DOHH2 (cell line): ENCODE measurements at regions not wholly inside any gene's neighbourhood (a gene's known extent, or its start where the extent isn't known, plus 50 kb on each side); places are given as distances from the start of the nearest gene placed in this dataset.

ENCODE experiments used
- H3F3A ChIP-seq: fragments of 200-600 bp; sonication (generic), shearing (Covaris generic); 2 replicates; pipeline ENCODE4 v1.6.0; 2016; ENCODE audit warnings: antibody characterized with exemption, mild to moderate bottlenecking; ENCODE audit not compliant: control insufficient read depth, insufficient read depth
- H3K27ac ChIP-seq: fragments of 200-600 bp; sonication (generic); 2 replicates; pipeline ENCODE4 v1.5.1; 2014; ENCODE audit warnings: low read depth, mild to moderate bottlenecking, low read length, moderate library complexity
- H3K27me3 ChIP-seq: fragments of 200-600 bp; sonication (generic); 2 replicates; pipeline ENCODE4 v1.6.1; 2014; ENCODE audit warnings: mild to moderate bottlenecking, low read length, mixed read lengths; ENCODE audit not compliant: control insufficient read depth
- H3K36me3 ChIP-seq: fragments of 200-600 bp; sonication (generic); 2 replicates; pipeline ENCODE4 v1.6.1; 2014; ENCODE audit warnings: mild to moderate bottlenecking, low read length, moderate library complexity, mixed read lengths; ENCODE audit not compliant: control insufficient read depth
- H3K4me1 ChIP-seq: fragments of 200-600 bp; sonication (generic); 2 replicates; pipeline ENCODE4 v1.6.1; 2014; ENCODE audit warnings: mild to moderate bottlenecking, low read length, mixed read lengths; ENCODE audit not compliant: control insufficient read depth
- H3K4me2 ChIP-seq: fragments of 200-600 bp; sonication (generic); 2 replicates; pipeline ENCODE4 v1.6.0; 2014; ENCODE audit warnings: mild to moderate bottlenecking, low read length, moderate library complexity
- H3K4me3 ChIP-seq: fragments of 200-600 bp; sonication (generic); 2 replicates; pipeline ENCODE4 v1.5.1; 2014; ENCODE audit warnings: mild to moderate bottlenecking, low read length, mixed read lengths
- H3K79me2 ChIP-seq: fragments of 200-600 bp; sonication (generic); 2 replicates; pipeline ENCODE4 v1.6.1; 2014; ENCODE audit warnings: mild to moderate bottlenecking, low read length, mixed read lengths; ENCODE audit not compliant: control insufficient read depth
- H3K9me2 ChIP-seq: fragments of 200-600 bp; sonication (generic); replicated peaks from 2 replicates; pipeline ENCODE4 v1.6.1; 2014; ENCODE audit warnings: mild to moderate bottlenecking, low read length, mixed read lengths; ENCODE audit not compliant: control insufficient read depth
- H3K9me3 ChIP-seq: fragments of 200-600 bp; sonication (generic); 2 replicates; pipeline ENCODE4 v1.6.1; 2014; ENCODE audit warnings: antibody characterized with exemption, low read length, mixed read lengths; ENCODE audit not compliant: control insufficient read depth, insufficient read depth
- H4K20me1 ChIP-seq: fragments of 200-600 bp; sonication (generic); 2 replicates; pipeline ENCODE4 v1.6.0; 2014; ENCODE audit warnings: low read depth, mild to moderate bottlenecking, antibody characterized with exemption, low read length, moderate library complexity; ENCODE audit not compliant: control insufficient read depth, insufficient read depth
- EZH2phosphoT487 ChIP-seq: fragments of 200-600 bp; sonication (generic); IDR thresholded peaks from 2 replicates; pipeline ENCODE4 v1.6.1; 2017; ENCODE audit warnings: borderline replicate concordance, mild to moderate bottlenecking, antibody characterized with exemption, low read length, moderate library complexity, mixed read lengths
- TF ChIP-seq, protein P1 (sequence below): fragments of 200-600 bp; sonication (generic); IDR thresholded peaks from one replicate; pipeline ENCODE4 v1.5.1; 2014; ENCODE audit warnings: antibody characterized with exemption, mild to moderate bottlenecking, low read depth, low read length; ENCODE audit not compliant: poor library complexity, severe bottlenecking

DNA sequence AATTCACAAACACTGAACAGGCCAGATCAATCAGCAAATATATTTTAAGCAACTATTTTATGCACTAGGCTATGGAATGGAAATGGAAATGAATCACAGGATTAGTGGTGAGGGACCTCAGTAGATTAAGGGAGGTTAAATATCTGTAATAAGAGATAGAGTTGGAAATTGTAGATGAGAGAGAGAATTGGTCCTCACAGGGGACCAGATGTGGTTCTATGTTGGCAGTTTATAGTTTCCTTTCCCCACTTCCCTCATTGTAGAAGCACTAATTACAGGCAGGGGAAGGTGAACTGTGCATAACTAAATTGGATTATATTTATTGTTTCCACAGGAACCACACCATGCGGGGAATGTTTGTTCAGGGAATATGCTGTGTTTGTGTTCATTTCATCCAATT lies 496.2 kb downstream of the ARHGEF28 start:
- TF ChIP-seq, protein P1, sequence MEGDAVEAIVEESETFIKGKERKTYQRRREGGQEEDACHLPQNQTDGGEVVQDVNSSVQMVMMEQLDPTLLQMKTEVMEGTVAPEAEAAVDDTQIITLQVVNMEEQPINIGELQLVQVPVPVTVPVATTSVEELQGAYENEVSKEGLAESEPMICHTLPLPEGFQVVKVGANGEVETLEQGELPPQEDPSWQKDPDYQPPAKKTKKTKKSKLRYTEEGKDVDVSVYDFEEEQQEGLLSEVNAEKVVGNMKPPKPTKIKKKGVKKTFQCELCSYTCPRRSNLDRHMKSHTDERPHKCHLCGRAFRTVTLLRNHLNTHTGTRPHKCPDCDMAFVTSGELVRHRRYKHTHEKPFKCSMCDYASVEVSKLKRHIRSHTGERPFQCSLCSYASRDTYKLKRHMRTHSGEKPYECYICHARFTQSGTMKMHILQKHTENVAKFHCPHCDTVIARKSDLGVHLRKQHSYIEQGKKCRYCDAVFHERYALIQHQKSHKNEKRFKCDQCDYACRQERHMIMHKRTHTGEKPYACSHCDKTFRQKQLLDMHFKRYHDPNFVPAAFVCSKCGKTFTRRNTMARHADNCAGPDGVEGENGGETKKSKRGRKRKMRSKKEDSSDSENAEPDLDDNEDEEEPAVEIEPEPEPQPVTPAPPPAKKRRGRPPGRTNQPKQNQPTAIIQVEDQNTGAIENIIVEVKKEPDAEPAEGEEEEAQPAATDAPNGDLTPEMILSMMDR, result no peak
- no peak for TF ChIP-seq EZH2phosphoT487
- Histone ChIP-seq H3K27ac (no peak overlapping the region), H3K9me2 (no peaks in the 10 kb centered on the region), H3K36me3 (no peaks in the 10 kb centered on the region), H3K4me3 (no peak overlapping the region), H3K4me2 (no peak overlapping the region), H3F3A (no peaks in the 10 kb centered on the region), H3K4me1 (no peaks in the 10 kb centered on the region), H3K27me3 (no peaks in the 10 kb centered on the region), H4K20me1 (no peaks in the 10 kb centered on the region), H3K9me3 (no peaks in the 10 kb centered on the region), H3K79me2 (no peaks in the 10 kb centered on the region)

GRCh38 chr5:74120585-74120984 lies 494.6 kb downstream of the ARHGEF28 start:
- Histone ChIP-seq H3K27ac (no peak overlapping the region), H3K4me1 (no peaks in the 10 kb centered on the region), H3F3A (no peaks in the 10 kb centered on the region), H3K27me3 (no peaks in the 10 kb centered on the region), H3K9me3 (no peaks in the 10 kb centered on the region), H3K36me3 (no peaks in the 10 kb centered on the region), H3K9me2 (no peaks in the 10 kb centered on the region), H3K4me3 (no peak overlapping the region), H3K79me2 (no peaks in the 10 kb centered on the region), H4K20me1 (no peaks in the 10 kb centered on the region), H3K4me2 (no peak overlapping the region)
- TF ChIP-seq, protein P1, result no peak
- TF ChIP-seq EZH2phosphoT487, result no peak

DNA sequence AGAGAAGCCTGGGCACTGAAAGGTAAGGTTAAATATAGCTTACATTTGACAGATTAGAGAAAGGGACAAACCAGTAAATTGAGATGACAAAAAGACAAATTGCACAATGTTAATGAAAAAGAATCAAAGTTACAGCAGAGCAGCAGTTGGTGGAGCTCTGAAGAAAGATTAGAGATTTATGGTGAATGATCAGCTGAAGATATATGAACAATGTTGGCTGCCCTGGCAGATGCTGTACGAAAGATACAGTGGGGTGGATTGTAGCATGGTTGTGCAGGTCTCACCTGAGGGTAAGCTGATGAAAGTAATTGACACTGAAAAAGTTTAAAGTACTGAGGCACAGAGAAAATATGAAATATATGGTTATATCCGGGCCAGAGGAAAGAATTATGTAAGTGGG lies 492.1 kb downstream of the ARHGEF28 start:
- H4K20me1 ChIP-seq, result no peaks in the 10 kb centered on the region
- no peaks in the 10 kb centered on the region for H3K36me3 ChIP-seq
- no peak overlapping the region for H3K4me3 ChIP-seq
- H3F3A ChIP-seq, result no peaks in the 10 kb centered on the region
- H3K4me1 ChIP-seq, result no peaks in the 10 kb centered on the region
- H3K27ac ChIP-seq, result no peak overlapping the region
- H3K79me2 ChIP-seq, result no peaks in the 10 kb centered on the region
- no peaks in the 10 kb centered on the region for H3K27me3 ChIP-seq
- TF ChIP-seq EZH2phosphoT487, result no peak
- TF ChIP-seq, protein P1, result no peak
- H3K4me2 ChIP-seq, result no peak overlapping the region
- no peaks in the 10 kb centered on the region for H3K9me3 ChIP-seq
- H3K9me2 ChIP-seq, result no peaks in the 10 kb centered on the region

- Histone ChIP-seq H4K20me1 (no peaks in the 10 kb centered on the region), H3K36me3 (no peaks in the 10 kb centered on the region), H3K4me1 (no peaks in the 10 kb centered on the region), H3K4me2 (no peak overlapping the region), H3K27ac (no peak overlapping the region), H3K27me3 (no peaks in the 10 kb centered on the region), H3F3A (no peaks in the 10 kb centered on the region), H3K9me2 (no peaks in the 10 kb centered on the region), H3K79me2 (no peaks in the 10 kb centered on the region), H3K9me3 (no peaks in the 10 kb centered on the region), H3K4me3 (no peak overlapping the region)
- TF ChIP-seq, protein P1, result no peak
- no peak for TF ChIP-seq EZH2phosphoT487
Observed at GRCh38 chr5:74116984-74117383, 491.0 kb downstream of the ARHGEF28 start.
